HL-60 (cell line): ENCODE measurements at regions not wholly inside any gene's neighbourhood (a gene's known extent, or its start where the extent isn't known, plus 50 kb on each side); places are given as distances from the start of the nearest gene placed in this dataset.
"Not testable (repeated sequence)": the region's sequence is repeated elsewhere in the genome, so short reads cannot be mapped to it uniquely, and the experiment has no call there.

ENCODE experiments used
- DNase-seq, 2 experiments: peaks; one replicate each; pipeline ENCODE4 v3.0.0-alpha.2; 2010 to 2020; ENCODE audit warnings: low read depth in 1 of 2, low spot score in 1 of 2
- H3K27ac ChIP-seq: fragments of 250-450 bp; sonication (Bioruptor Pico); replicated peaks from 2 replicates; pipeline ENCODE4 v1.5.1; 2020; ENCODE audit warnings: mild to moderate bottlenecking, moderate library complexity
- H3K27me3 ChIP-seq: fragments of 250-450 bp; sonication (Bioruptor Pico); 2 replicates; pipeline ENCODE4 v1.5.1; 2021; ENCODE audit warnings: mild to moderate bottlenecking, moderate library complexity; ENCODE audit not compliant: insufficient read depth, poor library complexity, severe bottlenecking
- H3K4me3 ChIP-seq: replicated peaks from 2 replicates; pipeline ENCODE4 v1.5.1; 2011; ENCODE audit warnings: mild to moderate bottlenecking, control low read depth, low read length; ENCODE audit not compliant: insufficient read depth
- GABPA ChIP-seq: IDR thresholded peaks from 2 replicates; pipeline ENCODE4 v1.6.1; 2012; ENCODE audit warnings: low read depth
- POLR2AphosphoS5 ChIP-seq: IDR thresholded peaks from 2 replicates; pipeline ENCODE4 v1.6.1; 2012; ENCODE audit warnings: low read depth
- SPI1 ChIP-seq: IDR thresholded peaks from 2 replicates; pipeline ENCODE4 v1.6.1; 2012; ENCODE audit warnings: low read depth, mild to moderate bottlenecking, borderline replicate concordance
- TF ChIP-seq, protein P1 (sequence below): IDR thresholded peaks from 2 replicates; pipeline ENCODE4 v1.6.1; 2012; ENCODE audit warnings: low read depth; ENCODE audit not compliant: insufficient replicate concordance
- TF ChIP-seq, protein P2 (sequence below): IDR thresholded peaks from one replicate; pipeline ENCODE4 v1.5.1; 2011; ENCODE audit warnings: low read length, control low read depth, inconsistent platforms; ENCODE audit not compliant: insufficient read depth

DNA sequence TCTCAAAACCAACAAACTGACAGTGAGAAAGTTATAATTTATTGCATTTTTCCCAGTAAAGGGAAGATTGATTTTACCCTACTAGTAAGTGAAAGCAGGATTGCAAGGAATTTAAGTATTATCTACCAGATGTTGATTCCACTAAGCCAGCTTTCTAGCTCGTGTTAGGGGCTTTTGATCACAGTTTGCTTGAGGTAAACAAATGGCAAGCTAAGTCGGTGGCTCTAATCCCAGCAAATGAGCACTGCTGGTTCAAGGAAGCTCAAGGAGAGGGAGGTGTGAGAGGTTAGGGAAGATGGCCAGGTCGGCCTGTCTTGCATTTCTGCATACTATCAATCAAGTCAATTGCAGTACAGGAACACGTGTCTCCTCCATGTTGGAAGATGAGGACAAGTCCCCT, 448.7 kb upstream of the POM121L12 start:
- DNase-seq, result no peak
- Histone ChIP-seq H3K27ac (no peak overlapping the region), H3K4me3 (no peak overlapping the region), H3K27me3 (no peaks in the 10 kb centered on the region)
- TF ChIP-seq SPI1, result no peak
- TF ChIP-seq, protein P1, sequence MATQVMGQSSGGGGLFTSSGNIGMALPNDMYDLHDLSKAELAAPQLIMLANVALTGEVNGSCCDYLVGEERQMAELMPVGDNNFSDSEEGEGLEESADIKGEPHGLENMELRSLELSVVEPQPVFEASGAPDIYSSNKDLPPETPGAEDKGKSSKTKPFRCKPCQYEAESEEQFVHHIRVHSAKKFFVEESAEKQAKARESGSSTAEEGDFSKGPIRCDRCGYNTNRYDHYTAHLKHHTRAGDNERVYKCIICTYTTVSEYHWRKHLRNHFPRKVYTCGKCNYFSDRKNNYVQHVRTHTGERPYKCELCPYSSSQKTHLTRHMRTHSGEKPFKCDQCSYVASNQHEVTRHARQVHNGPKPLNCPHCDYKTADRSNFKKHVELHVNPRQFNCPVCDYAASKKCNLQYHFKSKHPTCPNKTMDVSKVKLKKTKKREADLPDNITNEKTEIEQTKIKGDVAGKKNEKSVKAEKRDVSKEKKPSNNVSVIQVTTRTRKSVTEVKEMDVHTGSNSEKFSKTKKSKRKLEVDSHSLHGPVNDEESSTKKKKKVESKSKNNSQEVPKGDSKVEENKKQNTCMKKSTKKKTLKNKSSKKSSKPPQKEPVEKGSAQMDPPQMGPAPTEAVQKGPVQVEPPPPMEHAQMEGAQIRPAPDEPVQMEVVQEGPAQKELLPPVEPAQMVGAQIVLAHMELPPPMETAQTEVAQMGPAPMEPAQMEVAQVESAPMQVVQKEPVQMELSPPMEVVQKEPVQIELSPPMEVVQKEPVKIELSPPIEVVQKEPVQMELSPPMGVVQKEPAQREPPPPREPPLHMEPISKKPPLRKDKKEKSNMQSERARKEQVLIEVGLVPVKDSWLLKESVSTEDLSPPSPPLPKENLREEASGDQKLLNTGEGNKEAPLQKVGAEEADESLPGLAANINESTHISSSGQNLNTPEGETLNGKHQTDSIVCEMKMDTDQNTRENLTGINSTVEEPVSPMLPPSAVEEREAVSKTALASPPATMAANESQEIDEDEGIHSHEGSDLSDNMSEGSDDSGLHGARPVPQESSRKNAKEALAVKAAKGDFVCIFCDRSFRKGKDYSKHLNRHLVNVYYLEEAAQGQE, result no peak
- TF ChIP-seq GABPA, result no peak
- TF ChIP-seq POLR2AphosphoS5, result no peak
- TF ChIP-seq, protein P2, sequence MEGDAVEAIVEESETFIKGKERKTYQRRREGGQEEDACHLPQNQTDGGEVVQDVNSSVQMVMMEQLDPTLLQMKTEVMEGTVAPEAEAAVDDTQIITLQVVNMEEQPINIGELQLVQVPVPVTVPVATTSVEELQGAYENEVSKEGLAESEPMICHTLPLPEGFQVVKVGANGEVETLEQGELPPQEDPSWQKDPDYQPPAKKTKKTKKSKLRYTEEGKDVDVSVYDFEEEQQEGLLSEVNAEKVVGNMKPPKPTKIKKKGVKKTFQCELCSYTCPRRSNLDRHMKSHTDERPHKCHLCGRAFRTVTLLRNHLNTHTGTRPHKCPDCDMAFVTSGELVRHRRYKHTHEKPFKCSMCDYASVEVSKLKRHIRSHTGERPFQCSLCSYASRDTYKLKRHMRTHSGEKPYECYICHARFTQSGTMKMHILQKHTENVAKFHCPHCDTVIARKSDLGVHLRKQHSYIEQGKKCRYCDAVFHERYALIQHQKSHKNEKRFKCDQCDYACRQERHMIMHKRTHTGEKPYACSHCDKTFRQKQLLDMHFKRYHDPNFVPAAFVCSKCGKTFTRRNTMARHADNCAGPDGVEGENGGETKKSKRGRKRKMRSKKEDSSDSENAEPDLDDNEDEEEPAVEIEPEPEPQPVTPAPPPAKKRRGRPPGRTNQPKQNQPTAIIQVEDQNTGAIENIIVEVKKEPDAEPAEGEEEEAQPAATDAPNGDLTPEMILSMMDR, result no peak

DNA sequence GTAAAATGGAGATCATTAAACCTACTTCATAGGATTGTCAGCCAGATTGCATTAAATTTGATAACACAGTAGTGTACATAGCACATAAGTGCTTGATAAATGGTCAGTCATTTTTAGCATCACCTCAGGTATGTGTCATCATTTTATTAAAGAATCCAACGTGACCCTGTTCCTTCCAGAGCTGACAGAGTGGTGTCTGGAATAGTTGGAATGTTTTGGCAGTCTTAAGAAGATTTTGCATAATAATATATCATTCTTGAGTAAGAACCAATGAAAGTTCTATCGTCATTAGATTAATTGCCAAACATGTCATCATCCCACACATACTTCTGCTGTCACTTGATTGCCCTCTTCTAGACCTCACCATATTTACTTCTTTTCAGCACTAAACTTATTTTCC, 451.4 kb upstream of the POM121L12 start:
- no peak for TF ChIP-seq SPI1
- TF ChIP-seq, protein P1, result no peak
- TF ChIP-seq GABPA, result no peak
- TF ChIP-seq, protein P2, result no peak
- TF ChIP-seq POLR2AphosphoS5, result no peak
- Histone ChIP-seq H3K4me3 (no peak overlapping the region), H3K27me3 (no peaks in the 10 kb centered on the region), H3K27ac (no peak overlapping the region)
- DNase-seq, result no peak

DNA sequence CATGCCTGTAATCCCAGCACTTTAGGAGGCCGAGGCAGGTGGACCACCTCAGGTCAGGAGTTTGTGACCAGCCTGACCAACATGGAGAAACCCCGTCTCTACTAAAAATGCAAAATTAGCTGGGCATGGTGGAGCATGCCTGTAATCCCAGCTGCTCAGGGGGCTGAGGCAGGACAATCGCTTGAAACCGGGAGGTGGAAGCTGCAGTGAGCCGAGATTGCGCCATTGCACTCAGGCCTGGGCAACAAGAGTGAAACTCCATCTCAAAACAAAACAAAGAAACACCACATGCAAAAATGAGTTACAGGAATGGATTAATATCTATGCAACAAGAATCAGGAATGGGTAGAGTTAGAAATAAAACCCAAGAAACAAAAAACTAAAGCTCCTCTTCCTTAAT, 462.3 kb upstream of the POM121L12 start:
- not testable (repeated sequence) for H3K27me3 ChIP-seq, DNase-seq, H3K4me3 ChIP-seq, H3K27ac ChIP-seq

DNA sequence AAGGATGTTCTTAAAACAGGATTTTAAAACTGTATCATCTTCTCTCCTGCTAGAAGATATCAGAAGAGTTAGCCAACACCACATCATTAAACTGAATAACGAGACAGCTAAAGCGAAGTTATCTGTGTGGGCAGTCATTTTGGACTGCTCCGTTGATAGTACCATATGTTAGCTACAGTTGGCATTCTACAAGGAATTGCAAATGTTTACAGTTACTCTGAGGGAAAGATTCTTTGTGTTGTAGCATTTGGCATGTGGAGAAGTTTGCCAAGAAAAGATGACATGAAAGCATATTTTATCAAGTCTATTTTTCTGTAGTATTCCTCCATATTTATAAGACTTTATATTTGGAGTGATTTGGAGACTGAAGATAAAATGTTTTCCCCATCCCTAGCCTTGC, 464.4 kb upstream of the POM121L12 start:
- no peak overlapping the region for H3K27ac ChIP-seq
- TF ChIP-seq SPI1, result no peak
- TF ChIP-seq, protein P2, result no peak
- no peak for TF ChIP-seq GABPA
- no peak for TF ChIP-seq POLR2AphosphoS5
- TF ChIP-seq, protein P1, result no peak
- H3K4me3 ChIP-seq, result no peak overlapping the region
- no peaks in the 10 kb centered on the region for H3K27me3 ChIP-seq
- no peak for DNase-seq
